Raji (cell line): ENCODE measurements at regions not wholly inside any gene's neighbourhood (a gene's known extent, or its start where the extent isn't known, plus 50 kb on each side); places are given as distances from the start of the nearest gene placed in this dataset.

Experiments
- POLR2A ChIP-seq: IDR thresholded peaks from 2 replicates; pipeline ENCODE4 v1.6.1; 2011; ENCODE audit warnings: low read depth, low read length, control low read depth; ENCODE audit not compliant: insufficient read depth

- TF ChIP-seq POLR2A, result no peak
Measured at GRCh38 chr2:173513107-173513727, 158.5 kb downstream of the CDCA7 start.

GRCh38 chr2:173520918-173521317 lies 166.2 kb downstream of the CDCA7 start:
- TF ChIP-seq POLR2A, result no peak

DNA sequence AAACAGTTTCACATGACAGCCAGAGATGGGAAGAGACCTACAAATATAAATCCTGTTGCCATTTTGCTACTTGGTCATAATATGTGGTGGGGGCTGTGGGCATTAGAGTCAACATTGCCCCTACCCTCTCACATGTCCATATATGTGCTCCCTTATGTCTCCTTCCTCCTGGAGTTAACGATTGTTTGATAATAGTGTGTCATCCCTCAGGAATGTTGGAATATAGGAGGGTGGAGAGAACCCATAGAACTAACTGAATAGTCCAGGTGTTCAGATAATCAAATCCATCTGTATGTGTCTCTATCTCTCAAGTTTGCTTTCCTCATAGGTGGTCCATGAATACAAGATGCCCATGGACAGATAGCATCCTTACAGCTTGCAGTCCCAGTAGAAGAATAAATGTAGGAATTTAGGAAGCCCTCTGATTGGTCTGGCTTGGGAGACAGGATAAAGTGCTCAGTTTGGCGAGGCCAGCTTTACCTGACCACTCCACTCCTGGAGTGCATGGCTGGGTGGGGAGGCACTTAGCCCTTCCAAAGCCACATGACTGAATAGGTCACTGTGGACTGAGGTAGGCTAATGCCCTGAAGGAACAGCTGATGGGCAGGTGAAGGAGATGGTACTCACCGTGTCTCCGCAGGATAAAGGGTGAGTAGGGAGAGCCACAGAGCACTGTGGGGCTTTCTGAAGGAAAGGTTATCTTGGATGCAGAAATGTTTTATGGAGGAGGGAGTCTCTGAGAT lies 166.9 kb downstream of the CDCA7 start:
- no peak for TF ChIP-seq POLR2A

DNA sequence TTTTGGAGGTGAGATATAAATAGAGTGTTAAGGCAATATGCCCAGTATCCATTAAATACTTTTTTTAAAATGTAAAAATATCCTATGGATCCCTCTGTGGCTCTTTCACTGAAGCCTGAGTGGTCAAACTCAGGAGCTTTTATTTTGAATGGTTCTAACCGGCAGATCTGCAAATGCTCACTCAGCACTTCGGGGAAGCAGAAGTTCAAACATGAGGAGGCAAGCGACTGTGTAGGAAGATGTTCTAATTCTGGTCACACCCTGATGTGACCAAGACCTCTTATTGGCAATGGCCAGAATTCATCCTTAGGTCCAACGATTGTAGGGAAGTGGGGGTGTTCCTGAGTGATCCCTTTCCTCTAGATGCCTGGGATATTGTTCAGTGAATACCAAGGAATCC lies 168.8 kb downstream of the CDCA7 start:
- TF ChIP-seq POLR2A, result no peak

GRCh38 chr2:173524256-173524955 lies 169.7 kb downstream of the CDCA7 start:
- no peak for TF ChIP-seq POLR2A

GRCh38 chr2:173537694-173538093 lies 183.0 kb downstream of the CDCA7 start:
- no peak for TF ChIP-seq POLR2A

- TF ChIP-seq POLR2A, result no peak
Measured at GRCh38 chr2:173539615-173540014, 184.9 kb downstream of the CDCA7 start.

DNA sequence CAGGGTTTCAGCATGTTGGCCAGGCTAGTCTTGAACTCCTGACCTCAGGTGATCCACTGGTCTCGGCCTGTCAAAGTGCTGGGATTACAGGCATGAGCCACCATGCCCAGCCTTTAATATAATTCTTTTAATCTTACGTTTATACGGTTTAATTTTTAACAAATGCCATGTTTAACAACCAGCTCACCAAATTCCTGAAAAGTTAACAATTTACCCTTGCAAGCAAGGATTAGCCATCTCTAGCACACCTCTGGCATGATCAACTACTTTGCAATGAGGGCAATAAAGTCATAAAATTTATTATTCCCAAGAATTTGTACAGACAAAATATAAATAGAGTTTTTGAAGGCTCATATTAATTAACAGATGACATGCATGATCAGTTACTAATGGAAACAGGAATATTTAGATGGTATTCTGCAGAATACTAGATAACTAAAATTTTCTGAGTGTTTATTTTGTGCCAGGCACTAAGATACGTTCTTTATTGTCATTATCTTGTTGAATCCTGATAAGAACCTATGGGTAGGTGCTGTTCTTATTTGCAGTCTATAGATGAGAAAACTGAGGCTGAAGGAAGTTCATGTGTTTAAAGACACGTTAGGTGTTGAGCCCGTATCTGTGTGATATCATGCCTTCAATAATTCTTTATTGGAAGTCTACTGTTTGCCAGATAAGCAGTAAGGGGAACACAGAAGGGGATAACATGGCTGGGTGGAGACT lies 190.1 kb downstream of the CDCA7 start:
- no peak for TF ChIP-seq POLR2A

DNA sequence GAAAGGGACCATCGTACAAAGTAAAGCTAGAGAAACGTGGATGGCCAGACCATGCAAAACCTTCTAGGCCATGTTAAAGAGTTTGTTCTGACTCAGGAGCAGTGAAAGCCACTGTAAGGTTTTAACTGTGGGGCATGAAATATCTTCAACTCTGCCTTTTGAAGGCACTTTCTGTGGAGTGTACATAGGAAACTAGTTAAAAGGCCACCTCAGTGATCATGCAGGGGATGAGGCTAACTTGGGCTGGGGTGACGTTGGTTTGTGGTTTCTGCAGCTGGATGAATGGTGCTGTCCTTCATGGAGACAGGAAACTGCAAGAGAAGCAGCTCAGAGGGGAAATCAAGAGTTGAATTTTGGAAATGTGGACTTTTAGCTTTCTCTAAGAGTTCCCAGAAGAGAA lies 190.7 kb downstream of the CDCA7 start:
- no peak for TF ChIP-seq POLR2A

- no peak for TF ChIP-seq POLR2A
Measured at GRCh38 chr2:173547499-173547898, 192.8 kb downstream of the CDCA7 start.

DNA sequence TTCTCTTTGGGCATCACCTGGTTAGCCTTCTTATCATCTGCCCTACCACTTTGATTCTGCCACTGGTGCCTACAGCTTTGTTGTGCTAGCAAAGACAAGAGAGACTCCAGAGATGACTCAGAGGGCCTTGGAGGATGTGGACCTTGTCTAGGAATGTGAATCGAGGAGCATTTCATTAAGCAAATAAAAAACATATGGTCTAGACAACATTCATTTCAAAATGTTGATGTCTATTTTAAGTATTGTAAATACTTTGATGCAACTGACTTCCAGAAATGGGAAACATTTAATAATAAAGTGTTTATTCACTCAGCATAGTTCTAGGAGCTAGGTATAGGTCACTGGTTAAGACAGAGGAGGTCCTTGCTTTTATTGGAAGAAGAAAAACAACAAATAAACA lies 195.5 kb downstream of the CDCA7 start:
- no peak for TF ChIP-seq POLR2A

DNA sequence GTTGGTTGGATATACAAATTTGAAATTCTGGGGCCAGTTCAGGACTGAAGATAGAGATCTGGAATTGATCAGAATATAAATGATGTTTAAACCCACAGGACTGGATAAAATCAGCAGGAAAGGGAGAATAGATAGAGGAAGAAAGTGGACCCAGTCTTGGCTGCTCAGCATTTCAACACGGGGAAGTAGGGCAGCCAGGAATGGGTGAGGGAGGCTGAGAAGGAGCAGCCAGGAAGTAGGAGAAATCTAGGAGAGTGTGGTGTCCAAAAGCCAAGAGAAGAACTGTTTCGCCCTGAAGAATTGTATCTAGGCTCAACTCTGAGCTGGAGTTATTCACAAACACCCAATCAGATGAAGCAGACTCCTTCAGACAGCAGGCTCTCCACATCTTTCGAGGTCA lies 197.9 kb downstream of the CDCA7 start:
- TF ChIP-seq POLR2A, result no peak

- TF ChIP-seq POLR2A, result no peak
Measured at GRCh38 chr2:173553593-173553992, 198.9 kb downstream of the CDCA7 start.

DNA sequence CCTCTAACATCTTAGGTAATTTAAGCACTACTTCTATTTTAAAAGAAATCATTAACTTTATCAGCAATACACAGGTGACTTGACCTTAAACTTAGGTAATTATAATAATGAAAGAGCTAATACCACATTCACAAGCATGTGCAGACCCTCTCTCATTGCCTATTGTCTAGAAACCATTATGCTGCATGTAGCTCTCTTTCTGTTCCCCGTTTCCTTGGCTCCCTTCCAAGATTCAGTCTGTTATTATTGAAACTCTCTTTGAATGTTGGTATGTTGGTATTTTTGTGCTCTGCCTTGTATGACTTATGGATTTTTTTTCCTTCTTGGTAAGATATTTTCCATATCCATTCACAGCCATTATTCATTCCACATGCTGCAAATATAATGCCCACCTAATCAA lies 201.2 kb downstream of the CDCA7 start:
- TF ChIP-seq POLR2A, result no peak

GRCh38 chr2:173556816-173557215 lies 202.1 kb downstream of the CDCA7 start:
- no peak for TF ChIP-seq POLR2A
